ENCODE measurements at regions not wholly inside any gene's neighbourhood (a gene's known extent, or its start where the extent isn't known, plus 50 kb on each side); places are given as distances from the start of the nearest gene placed in this dataset.

- H3K9ac ChIP-seq (ENCODE audit: insufficient read depth, low read depth, low read length) = no peak overlapping the region
- BruUV-seq (replicated peaks) = no TSS peak
- H3K27ac ChIP-seq (ENCODE audit: extremely low read length, insufficient read depth, low read length) = no peak overlapping the region
- H3K27me3 ChIP-seq (ENCODE audit: control insufficient read depth in 1 of 2, insufficient read depth in 2 of 2, low read length in 2 of 2) = no peaks in the 10 kb centered on the region
- in situ Hi-C loops (cut with HindIII; ENCODE audit: extremely low pct_ligation_motif_present, low pct_unique_long_range_greater_than_20kb) (no loop called here), intact Hi-C loops (cut with micrococcal nuclease; ENCODE audit: unreplicated experiment) (no loop called here)
- ChIA-PET CTCF (ENCODE audit: low intra/inter-chr PET ratio, low total read pairs) (no interaction called here), POLR2A (no interaction called here)
- H4K20me1 ChIP-seq (ENCODE audit: insufficient read depth, low read length) = no peaks in the 10 kb centered on the region
- H3K4me3 ChIP-seq (replicated peaks in 1 of 3; ENCODE audit: insufficient read depth in 1 of 3, low read depth in 2 of 3, low read length in 3 of 3) = no peak overlapping the region
- no peaks in the 10 kb centered on the region for H3K9me3 ChIP-seq (ENCODE audit: low read length)
- no peaks in the 10 kb centered on the region for H3K79me2 ChIP-seq (ENCODE audit: insufficient read depth, low read length)
- ATAC-seq = no peak
- no peak for FAIRE-seq
- H3K4me2 ChIP-seq (ENCODE audit: low read depth, low read length) = no peak overlapping the region
- TF ChIP-seq ZNF839 (CRISPR knock-in tag; IDR thresholded peaks at IDR 0.05; ENCODE audit: borderline replicate concordance) (no peak), ZNF124 (CRISPR knock-in tag; IDR thresholded peaks at IDR 0.05) (no peak), ZNF75D (CRISPR knock-in tag; IDR thresholded peaks at IDR 0.05; ENCODE audit: borderline replicate concordance) (no peak), TCF7L2 (IDR thresholded peaks at IDR 0.05; ENCODE audit: low read depth, low read length) (no peak), BCL3 (CRISPR knock-in tag; IDR thresholded peaks at IDR 0.05) (no peak), ZSCAN25 (CRISPR knock-in tag; IDR thresholded peaks at IDR 0.05) (no peak), ZEB1 (IDR thresholded peaks at IDR 0.05; ENCODE audit: insufficient replicate concordance, low read depth) (no peak), HDAC1 (CRISPR knock-in tag; IDR thresholded peaks at IDR 0.05) (no peak), MEIS2 (CRISPR knock-in tag; IDR thresholded peaks at IDR 0.05) (no peak), MIER2 (CRISPR knock-in tag; IDR thresholded peaks at IDR 0.05) (no peak), MAFG (CRISPR knock-in tag; IDR thresholded peaks at IDR 0.05) (no peak), KLF11 (CRISPR knock-in tag; IDR thresholded peaks at IDR 0.05) (no peak), SRY (CRISPR knock-in tag; IDR thresholded peaks at IDR 0.05) (no peak), POLR2AphosphoS5 (IDR thresholded peaks at IDR 0.05; ENCODE audit: low read depth, low read length) (no peak), CCDC6 (CRISPR knock-in tag; IDR thresholded peaks at IDR 0.05) (no peak), ZNF34 (CRISPR knock-in tag; IDR thresholded peaks at IDR 0.05; ENCODE audit: borderline replicate concordance) (no peak)
- no peaks in the 10 kb centered on the region for H3K4me1 ChIP-seq (ENCODE audit: insufficient read depth, low read length)
- DNase-seq (ENCODE audit: low spot score) = no peak
- no peaks in the 10 kb centered on the region for H3K36me3 ChIP-seq (replicated peaks in 1 of 2; ENCODE audit: control insufficient read depth in 1 of 2, insufficient read depth in 2 of 2, low read length in 2 of 2)
- 0% methylated on average over 2 of the region's 2 CpGs for WGBS (ENCODE audit: low lambda C conversion rate)
- no peak overlapping the region for H2AFZ ChIP-seq (ENCODE audit: low read length)
Measured at GRCh38 chr9:104263942-104264341, 169.8 kb downstream of the SMC2 start.
